Lower lobe of right lung (tissue), 2 donors: ENCODE measurements at regions not wholly inside any gene's neighbourhood (a gene's known extent, or its start where the extent isn't known, plus 50 kb on each side); places are given as distances from the start of the nearest gene placed in this dataset.

Experiments
- ATAC-seq, 2 donors: fragments of 200-7000 bp; cut with Tn5 transposase; one replicate each; pipeline ENCODE4 v1.9.1; 2020 to 2022; ENCODE audit warnings: mild to moderate bottlenecking in 2 of 2, moderate library complexity in 2 of 2
- DNase-seq: peaks from one replicate; pipeline ENCODE4 v3.0.0-alpha.2; 2020
- H3K27ac ChIP-seq: fragments of 200-600 bp; one replicate; pipeline ENCODE4 v1.8.0; 2022
- H3K27me3 ChIP-seq: fragments of 200-600 bp; one replicate; pipeline ENCODE4 v1.8.0; 2022; ENCODE audit warnings: low read depth
- H3K36me3 ChIP-seq: fragments of 200-600 bp; one replicate; pipeline ENCODE4 v1.8.0; 2022; ENCODE audit warnings: mild to moderate bottlenecking
- H3K4me1 ChIP-seq: fragments of 200-600 bp; one replicate; pipeline ENCODE4 v1.8.0; 2022
- H3K4me3 ChIP-seq: fragments of 200-600 bp; one replicate; pipeline ENCODE4 v1.8.0; 2022; ENCODE audit warnings: mild to moderate bottlenecking
- H3K9me3 ChIP-seq: fragments of 200-600 bp; one replicate; pipeline ENCODE4 v1.8.0; 2022
- intact Hi-C: fragments of 100-400 bp; cut with DNase I; formaldehyde crosslinking; loops from one replicate; pipeline ENCODE4 v1.11.0; 2022
- TF ChIP-seq, protein P1 (sequence below): fragments of 200-600 bp; IDR thresholded peaks from one replicate; pipeline ENCODE4 v1.8.0; 2022; ENCODE audit warnings: antibody characterized with exemption, mild to moderate bottlenecking
- donor health status: DM: no; HTN: yes; CAD: no; lungs with severe emphysema.

DNA sequence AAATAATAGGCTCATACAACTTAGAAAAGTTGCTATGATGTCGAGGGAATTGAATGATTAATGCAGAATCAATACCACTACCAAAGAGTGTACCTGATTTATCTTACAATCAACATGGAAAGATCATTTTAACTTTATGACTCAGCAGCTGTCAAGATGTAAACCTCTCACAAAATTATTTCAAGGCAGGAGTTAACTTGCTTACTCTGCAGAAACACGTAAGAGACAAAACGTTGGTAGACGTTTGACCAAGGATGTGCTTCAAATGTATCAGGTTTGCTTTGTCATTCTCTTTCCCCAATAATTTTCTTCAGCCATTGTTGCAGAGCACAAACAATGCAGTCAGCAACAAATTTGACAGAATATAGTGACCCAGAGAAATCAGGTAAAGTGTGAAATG lies 415.8 kb upstream of the KIF2B start:
- no peaks in the 10 kb centered on the region for H3K36me3 ChIP-seq
- intact Hi-C loops: no loop called here
- H3K27ac ChIP-seq: no peak overlapping the region
- ATAC-seq (no peak), DNase-seq (no peak)
- TF ChIP-seq, protein P1, sequence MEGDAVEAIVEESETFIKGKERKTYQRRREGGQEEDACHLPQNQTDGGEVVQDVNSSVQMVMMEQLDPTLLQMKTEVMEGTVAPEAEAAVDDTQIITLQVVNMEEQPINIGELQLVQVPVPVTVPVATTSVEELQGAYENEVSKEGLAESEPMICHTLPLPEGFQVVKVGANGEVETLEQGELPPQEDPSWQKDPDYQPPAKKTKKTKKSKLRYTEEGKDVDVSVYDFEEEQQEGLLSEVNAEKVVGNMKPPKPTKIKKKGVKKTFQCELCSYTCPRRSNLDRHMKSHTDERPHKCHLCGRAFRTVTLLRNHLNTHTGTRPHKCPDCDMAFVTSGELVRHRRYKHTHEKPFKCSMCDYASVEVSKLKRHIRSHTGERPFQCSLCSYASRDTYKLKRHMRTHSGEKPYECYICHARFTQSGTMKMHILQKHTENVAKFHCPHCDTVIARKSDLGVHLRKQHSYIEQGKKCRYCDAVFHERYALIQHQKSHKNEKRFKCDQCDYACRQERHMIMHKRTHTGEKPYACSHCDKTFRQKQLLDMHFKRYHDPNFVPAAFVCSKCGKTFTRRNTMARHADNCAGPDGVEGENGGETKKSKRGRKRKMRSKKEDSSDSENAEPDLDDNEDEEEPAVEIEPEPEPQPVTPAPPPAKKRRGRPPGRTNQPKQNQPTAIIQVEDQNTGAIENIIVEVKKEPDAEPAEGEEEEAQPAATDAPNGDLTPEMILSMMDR: no peak
- no peaks in the 10 kb centered on the region for H3K4me1 ChIP-seq
- peaks cover 12% of the 10 kb centered on the region for H3K9me3 ChIP-seq
- no peak overlapping the region for H3K4me3 ChIP-seq
- no peaks in the 10 kb centered on the region for H3K27me3 ChIP-seq

DNA sequence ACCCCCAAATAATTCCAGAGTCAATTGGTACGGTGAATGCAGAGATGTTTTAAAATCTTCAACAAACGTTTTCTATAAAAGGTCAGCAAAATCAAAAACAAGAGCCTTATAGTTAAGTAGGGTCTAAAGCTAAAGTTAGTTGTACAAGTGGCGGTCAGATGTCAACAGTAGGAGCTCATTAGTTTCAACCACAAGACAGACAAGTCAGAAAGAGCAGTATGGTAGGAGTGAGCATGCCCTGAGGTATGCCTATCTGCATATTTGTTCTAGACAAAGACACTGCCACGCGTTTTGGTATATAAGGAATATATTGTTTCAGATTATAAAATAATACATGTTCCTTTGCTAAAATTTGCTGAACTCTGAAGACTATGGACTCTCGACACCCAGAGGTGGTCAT lies 431.5 kb upstream of the KIF2B start:
- Histone ChIP-seq H3K27ac (no peak overlapping the region), H3K36me3 (no peaks in the 10 kb centered on the region), H3K27me3 (no peaks in the 10 kb centered on the region), H3K4me1 (no peaks in the 10 kb centered on the region), H3K4me3 (no peak overlapping the region), H3K9me3 (no peaks in the 10 kb centered on the region)
- no peak for DNase-seq
- ATAC-seq: no peak
- intact Hi-C loops: no loop called here
- TF ChIP-seq, protein P1: no peak

DNA sequence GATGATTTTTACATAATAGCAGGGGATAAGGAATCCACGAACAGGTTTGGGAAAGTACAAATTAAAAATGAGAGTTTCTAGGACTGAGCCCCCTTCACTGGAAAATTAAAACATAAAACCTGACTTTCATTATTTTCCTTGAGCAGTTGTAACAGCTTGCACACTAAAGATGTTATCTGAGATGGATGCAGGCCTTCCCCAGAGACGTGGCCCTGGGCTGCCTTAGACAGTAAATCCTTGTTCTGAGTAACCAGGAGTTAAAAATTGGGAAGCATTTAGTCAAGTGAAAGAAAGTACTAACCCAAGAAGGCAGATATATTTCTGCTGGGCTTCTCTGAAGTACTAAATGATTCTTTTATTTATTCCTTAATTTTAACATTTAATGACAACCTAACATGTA lies 432.2 kb upstream of the KIF2B start:
- Histone ChIP-seq H3K27ac (no peak overlapping the region), H3K9me3 (no peaks in the 10 kb centered on the region), H3K4me3 (no peak overlapping the region), H3K36me3 (no peaks in the 10 kb centered on the region), H3K4me1 (no peaks in the 10 kb centered on the region), H3K27me3 (no peaks in the 10 kb centered on the region)
- intact Hi-C loops: no loop called here
- no peak for ATAC-seq
- DNase-seq: no peak
- TF ChIP-seq, protein P1: no peak

DNA sequence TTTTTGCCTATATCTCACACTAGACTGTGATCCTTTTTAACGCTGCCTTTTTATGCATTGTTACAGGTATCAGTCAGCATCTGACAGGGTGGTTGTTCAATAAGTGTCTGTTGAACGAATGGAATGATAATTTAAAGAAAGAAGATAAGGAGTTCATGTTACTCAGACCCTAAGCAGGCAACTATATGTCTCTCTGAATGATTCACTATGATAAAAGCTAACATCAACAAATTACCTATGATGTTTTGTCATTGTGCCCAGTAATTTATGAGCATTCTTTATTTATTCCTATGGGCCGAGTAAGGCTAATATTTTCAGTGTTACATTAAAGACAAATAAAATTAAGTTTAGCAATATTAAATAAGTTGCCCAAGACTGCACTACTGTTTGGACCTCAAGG lies 435.0 kb upstream of the KIF2B start:
- DNase-seq (no peak), ATAC-seq (no peak)
- H3K4me3 ChIP-seq: no peak overlapping the region
- intact Hi-C loops: no loop called here
- no peaks in the 10 kb centered on the region for H3K9me3 ChIP-seq
- no peak overlapping the region for H3K27ac ChIP-seq
- TF ChIP-seq, protein P1: no peak
- H3K27me3 ChIP-seq: no peaks in the 10 kb centered on the region
- H3K36me3 ChIP-seq: no peaks in the 10 kb centered on the region
- H3K4me1 ChIP-seq: no peaks in the 10 kb centered on the region

DNA sequence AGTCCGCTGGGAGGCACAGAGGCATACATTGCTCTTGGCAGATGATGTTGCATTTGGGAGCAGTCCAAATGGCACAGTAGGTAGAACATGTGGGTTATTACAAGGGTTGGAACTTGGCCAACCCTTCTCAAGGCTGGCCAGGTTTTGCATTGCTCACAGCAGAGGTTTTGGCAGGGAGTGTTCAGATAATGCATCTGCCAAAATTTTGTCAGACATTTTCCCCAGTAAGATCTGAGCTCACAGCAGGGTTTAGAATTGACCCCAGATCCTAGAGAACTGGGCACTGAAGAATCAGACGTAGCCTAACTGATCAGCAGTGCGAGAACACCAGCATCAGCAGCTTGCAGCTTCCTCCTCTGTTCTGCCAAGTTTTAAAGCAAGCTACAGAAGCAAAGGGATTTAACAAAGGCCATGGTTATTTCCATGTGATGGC lies 468.8 kb upstream of the KIF2B start:
- no peak overlapping the region for H3K27ac ChIP-seq
- DNase-seq: no peak

More for the DNA sequence above, 468.8 kb upstream of the KIF2B start:
- H3K9me3 ChIP-seq: no peaks in the 10 kb centered on the region
- intact Hi-C loops: no loop called here
- TF ChIP-seq, protein P1: no peak
- no peak for ATAC-seq
- H3K4me1 ChIP-seq: no peaks in the 10 kb centered on the region
- no peaks in the 10 kb centered on the region for H3K36me3 ChIP-seq
- H3K27me3 ChIP-seq: no peaks in the 10 kb centered on the region
- no peak overlapping the region for H3K4me3 ChIP-seq
